A549 (cell line): ENCODE measurements at regions not wholly inside any gene's neighbourhood (a gene's known extent, or its start where the extent isn't known, plus 50 kb on each side); places are given as distances from the start of the nearest gene placed in this dataset.

ENCODE experiments used
- ATAC-seq, 2 experiments: fragments of 200-7000 bp in 1 of 2; fragments of >200 bp in 1 of 2; cut with Nextera tagmentation in 1 of 2; cut with Tn5 transposase in 1 of 2; 3 replicates each; pipeline versions ENCODE4 v1.8.0 to v1.9.1; 2018 to 2020; ENCODE audit warnings: mild to moderate bottlenecking in 1 of 2, moderate library complexity in 1 of 2
- CTCF ChIA-PET: fragments of 300-600 bp; sonication (Branson Sonifier 250); formaldehyde crosslinking; extraction: SDS; loops from one replicate; lab custom pipeline; 2021; ENCODE audit warnings: antibody characterized with exemption, inconsistent platforms; lab: Yijun Ruan, JAX
- POLR2A ChIA-PET: fragments of 350-600 bp; formaldehyde crosslinking; extraction: SDS; loops from one replicate; lab custom pipeline; 2021; ENCODE audit warnings: antibody characterized with exemption, inconsistent platforms; lab: Yijun Ruan, JAX
- DNase-seq, 2 experiments: peaks; one replicate each; pipeline versions ENCODE4 v3.0.0 to v3.0.0-alpha.2; 2011 to 2016; ENCODE audit warnings: low read depth in 1 of 2, low spot score in 1 of 2
- FAIRE-seq: peaks from 2 replicates; lab custom pipeline; 2011; peaks lifted over from hg19 to GRCh38; lab: Jason Lieb, UNC
- H3K27ac ChIP-seq, 2 experiments: fragments of >200 bp; sonication (Bioruptor Twin); formaldehyde crosslinking; 3 replicates each; pipeline ENCODE4 v1.5.1; 2016 to 2017
- H3K4me1 ChIP-seq: fragments of >200 bp; sonication (Bioruptor Twin); formaldehyde crosslinking; 3 replicates; pipeline ENCODE4 v1.6.1; 2016
- H3K4me2 ChIP-seq: fragments of >200 bp; sonication (Bioruptor Twin); formaldehyde crosslinking; 3 replicates; pipeline ENCODE4 v1.6.1; 2016
- H3K4me3 ChIP-seq: fragments of >200 bp; sonication (Bioruptor Twin); formaldehyde crosslinking; 3 replicates; pipeline ENCODE4 v1.5.1; 2016
- H3K9me3 ChIP-seq: fragments of >200 bp; sonication (Bioruptor Twin); formaldehyde crosslinking; 3 replicates; pipeline ENCODE4 v1.6.1; 2016
- CBX8 ChIP-seq: fragments of 200-600 bp; sonication (generic); IDR thresholded peaks from 2 replicates; pipeline ENCODE4 v1.6.1; 2016
- CHD4 ChIP-seq: fragments of 200-600 bp; sonication (generic); IDR thresholded peaks from 2 replicates; pipeline ENCODE4 v1.6.1; 2016; ENCODE audit warnings: antibody characterized with exemption, mild to moderate bottlenecking, borderline replicate concordance
- E2F6 ChIP-seq: IDR thresholded peaks from 2 replicates; pipeline ENCODE4 v1.6.1; 2012; ENCODE audit warnings: low read depth, borderline replicate concordance
- EHF ChIP-seq: fragments of 250-450 bp; sonication (Bioruptor Pico); IDR thresholded peaks from 2 replicates; pipeline ENCODE4 v1.5.0; 2020; ENCODE audit warnings: mild to moderate bottlenecking
- EP300 ChIP-seq, 2 experiments: fragments of >200 bp; sonication (Bioruptor Twin); formaldehyde crosslinking; IDR thresholded peaks; 2 replicates in 1 of 2; 3 replicates in 1 of 2; pipeline ENCODE4 v1.6.1; 2016 to 2017
- ESRRA ChIP-seq: fragments of 150-350 bp; IDR thresholded peaks from 2 replicates; pipeline ENCODE4 v1.6.1; 2014; ENCODE audit warnings: mild to moderate bottlenecking, low read length, borderline replicate concordance
- FOXS1 ChIP-seq: fragments of 250-450 bp; sonication (Bioruptor Pico); IDR thresholded peaks from 2 replicates; pipeline ENCODE4 v1.5.0; 2020; ENCODE audit warnings: mild to moderate bottlenecking, moderate library complexity
- HES2 ChIP-seq: fragments of >200 bp; sonication (Bioruptor Twin); formaldehyde crosslinking; IDR thresholded peaks from 2 replicates; pipeline ENCODE4 v1.6.1; 2016
- HEYL ChIP-seq: fragments of 250-450 bp; sonication (Bioruptor Pico); IDR thresholded peaks from 2 replicates; pipeline ENCODE4 v1.8.0; 2021; ENCODE audit warnings: mild to moderate bottlenecking, moderate library complexity
- JUNB ChIP-seq: fragments of >200 bp; sonication (Bioruptor Twin); formaldehyde crosslinking; IDR thresholded peaks from 2 replicates; pipeline ENCODE4 v1.6.1; 2016
- KDM5A ChIP-seq: fragments of 200-600 bp; sonication (generic); IDR thresholded peaks from 2 replicates; pipeline ENCODE4 v1.6.1; 2016; ENCODE audit warnings: antibody characterized with exemption, mild to moderate bottlenecking
- MAX ChIP-seq: IDR thresholded peaks from 2 replicates; pipeline ENCODE4 v1.6.1; 2012
- MAZ ChIP-seq: fragments of 150-350 bp; IDR thresholded peaks from 2 replicates; pipeline ENCODE4 v1.6.1; 2014; ENCODE audit warnings: antibody characterized with exemption, low read depth, low read length, borderline replicate concordance
- PBX3 ChIP-seq: IDR thresholded peaks from 2 replicates; pipeline ENCODE4 v1.6.1; 2012
- POLR2A ChIP-seq: IDR thresholded peaks from 2 replicates; pipeline ENCODE4 v1.6.1; 2012; ENCODE audit warnings: mild to moderate bottlenecking, low read length
- REST ChIP-seq: fragments of 200-600 bp; sonication (generic); IDR thresholded peaks from 2 replicates; pipeline ENCODE4 v1.6.1; 2016; ENCODE audit warnings: antibody characterized with exemption, mild to moderate bottlenecking, moderate library complexity
- RFX5 ChIP-seq: fragments of 450-650 bp; IDR thresholded peaks from 2 replicates; pipeline ENCODE4 v1.7.1; 2014; ENCODE audit warnings: antibody characterized with exemption, mild to moderate bottlenecking, moderate library complexity
- SMC3 ChIP-seq: fragments of >200 bp; sonication (Bioruptor Twin); formaldehyde crosslinking; IDR thresholded peaks from 3 replicates; pipeline ENCODE4 v1.6.1; 2018; ENCODE audit warnings: inconsistent platforms
- SREBF2 ChIP-seq: fragments of 450-650 bp; IDR thresholded peaks from 2 replicates; pipeline ENCODE4 v1.6.1; 2014; ENCODE audit warnings: mild to moderate bottlenecking, moderate library complexity
- TFCP2L1 ChIP-seq: fragments of 250-450 bp; sonication (Bioruptor Pico); IDR thresholded peaks from 2 replicates; pipeline ENCODE4 v1.5.0; 2021; ENCODE audit warnings: mild to moderate bottlenecking
- USF2 ChIP-seq: fragments of 450-650 bp; IDR thresholded peaks from 2 replicates; pipeline ENCODE4 v1.6.1; 2014; ENCODE audit warnings: antibody characterized with exemption
- ZC3H11A ChIP-seq: fragments of 450-650 bp; IDR thresholded peaks from 2 replicates; pipeline ENCODE4 v1.6.1; 2014; ENCODE audit warnings: antibody characterized with exemption, mild to moderate bottlenecking
- WGBS: methylation state at CpG from one replicate; pipeline ENCODE4 v1.1.6; 2017; ENCODE audit errors: missing lambda C conversion rate; 5-methylcytosine and 5-hydroxymethylcytosine counted together

- FAIRE-seq, result no peak
- POLR2A ChIA-PET, result no interaction called here
- Histone ChIP-seq H3K4me1 (no peaks in the 10 kb centered on the region), H3K9me3 (no peaks in the 10 kb centered on the region), H3K27ac (0 out of 6 replicates have a peak overlapping the region, but pooled peaks of 1 of the 2 experiments have one; percentile 25), H3K4me3 (no peak overlapping the region), H3K4me2 (no peak overlapping the region)
- WGBS, result 86% methylated on average over 13 of the region's 13 CpGs
- no peak for ATAC-seq
- CTCF ChIA-PET, result interaction anchor here (0.6 kb wide), 1 partner anchor 19 kb away, joined by 4 read pairs; no protein-coding TSS in a partner anchor
- no peak for DNase-seq
- no peak for TF ChIP-seq TFCP2L1
- no peak for TF ChIP-seq HEYL (CRISPR knock-in tag)
- TF ChIP-seq KDM5A, result no peak
- TF ChIP-seq EHF (CRISPR knock-in tag), result no peak
- TF ChIP-seq MAX, result no peak
- no peak for TF ChIP-seq PBX3
- TF ChIP-seq HES2, result no peak
- TF ChIP-seq POLR2A, result no peak
- TF ChIP-seq E2F6, result no peak
Observed at GRCh38 chr5:173705512-173706044, 89.1 kb upstream of the BOD1 start.

- FAIRE-seq (no peak), DNase-seq (no peak), ATAC-seq (no peak)
- Histone ChIP-seq H3K4me2 (no peak overlapping the region), H3K27ac (peak overlapping the region in 1 of 2 experiments; percentile 25; a peak in 1 of 6 replicates), H3K4me3 (no peak overlapping the region), H3K4me1 (no peaks in the 10 kb centered on the region), H3K9me3 (no peaks in the 10 kb centered on the region)
- no peak for TF ChIP-seq REST
- TF ChIP-seq HES2, result no peak
- no peak for TF ChIP-seq CBX8
- no peak for TF ChIP-seq EP300 (IDR thresholded peaks at IDR 0.05)
- TF ChIP-seq FOXS1 (CRISPR knock-in tag), result no peak
- no peak for TF ChIP-seq MAX
- no peak for TF ChIP-seq KDM5A
- TF ChIP-seq JUNB, result no peak
- TF ChIP-seq HEYL (CRISPR knock-in tag), result no peak
- no peak for TF ChIP-seq EHF (CRISPR knock-in tag)
- no peak for TF ChIP-seq USF2
- TF ChIP-seq SREBF2, result no peak
- no peak for TF ChIP-seq ESRRA
- no peak for TF ChIP-seq MAZ
- TF ChIP-seq RFX5, result no peak
- no peak for TF ChIP-seq SMC3
- TF ChIP-seq ZC3H11A, result no peak
- TF ChIP-seq CHD4, result no peak
- no peak for TF ChIP-seq PBX3
- CTCF ChIA-PET, result interaction anchor here (0.7 to 0.8 kb wide), 2 partner anchors 11 kb away, joined by 3 read pairs; no protein-coding TSS in a partner anchor
- 81% methylated on average over 4 of the region's 4 CpGs for WGBS
- POLR2A ChIA-PET, result no interaction called here
Observed at GRCh38 chr5:173706700-173707099, 90.2 kb upstream of the BOD1 start.
